GM12864 (cell line): ENCODE measurements at regions not wholly inside any gene's neighbourhood (a gene's known extent, or its start where the extent isn't known, plus 50 kb on each side); places are given as distances from the start of the nearest gene placed in this dataset.
"Not testable (repeated sequence)": the region's sequence is repeated elsewhere in the genome, so short reads cannot be mapped to it uniquely, and the experiment has no call there.

Experiments
- DNase-seq: peaks from one replicate; pipeline ENCODE4 v3.0.0-alpha.2; 2011; ENCODE audit warnings: low read depth
- H3K4me3 ChIP-seq: 2 replicates; pipeline ENCODE4 v1.5.1; 2011; ENCODE audit warnings: mild to moderate bottlenecking, low read depth, low read length, control low read depth
- TF ChIP-seq, protein P1 (sequence below): IDR thresholded peaks from 2 replicates; pipeline ENCODE4 v1.5.1; 2011; ENCODE audit warnings: low read depth, mild to moderate bottlenecking, moderate library complexity, low read length, control low read depth, inconsistent platforms; ENCODE audit errors: missing control alignments

DNA sequence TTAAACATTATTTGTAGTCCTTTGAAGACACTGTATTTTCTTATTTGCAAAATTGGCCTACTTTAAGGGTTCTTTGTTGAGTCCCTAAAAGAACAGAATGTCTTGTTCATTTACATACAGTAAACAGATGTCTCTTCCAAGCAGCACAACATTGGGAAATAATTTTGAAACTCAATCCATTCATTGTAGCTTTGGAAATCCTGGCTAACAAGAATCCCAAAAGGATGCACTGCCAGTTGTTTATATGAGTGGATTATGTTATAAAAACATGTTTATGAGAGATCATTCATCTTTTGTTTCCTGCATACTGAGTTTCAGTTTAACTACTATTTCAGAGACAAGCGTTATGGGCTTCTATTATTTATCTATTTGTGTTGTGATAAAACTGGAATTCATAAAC is 499.3 kb downstream of the PID1 start:
- TF ChIP-seq, protein P1, sequence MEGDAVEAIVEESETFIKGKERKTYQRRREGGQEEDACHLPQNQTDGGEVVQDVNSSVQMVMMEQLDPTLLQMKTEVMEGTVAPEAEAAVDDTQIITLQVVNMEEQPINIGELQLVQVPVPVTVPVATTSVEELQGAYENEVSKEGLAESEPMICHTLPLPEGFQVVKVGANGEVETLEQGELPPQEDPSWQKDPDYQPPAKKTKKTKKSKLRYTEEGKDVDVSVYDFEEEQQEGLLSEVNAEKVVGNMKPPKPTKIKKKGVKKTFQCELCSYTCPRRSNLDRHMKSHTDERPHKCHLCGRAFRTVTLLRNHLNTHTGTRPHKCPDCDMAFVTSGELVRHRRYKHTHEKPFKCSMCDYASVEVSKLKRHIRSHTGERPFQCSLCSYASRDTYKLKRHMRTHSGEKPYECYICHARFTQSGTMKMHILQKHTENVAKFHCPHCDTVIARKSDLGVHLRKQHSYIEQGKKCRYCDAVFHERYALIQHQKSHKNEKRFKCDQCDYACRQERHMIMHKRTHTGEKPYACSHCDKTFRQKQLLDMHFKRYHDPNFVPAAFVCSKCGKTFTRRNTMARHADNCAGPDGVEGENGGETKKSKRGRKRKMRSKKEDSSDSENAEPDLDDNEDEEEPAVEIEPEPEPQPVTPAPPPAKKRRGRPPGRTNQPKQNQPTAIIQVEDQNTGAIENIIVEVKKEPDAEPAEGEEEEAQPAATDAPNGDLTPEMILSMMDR, result no peak
- H3K4me3 ChIP-seq, result no peak overlapping the region
- DNase-seq, result no peak

DNA sequence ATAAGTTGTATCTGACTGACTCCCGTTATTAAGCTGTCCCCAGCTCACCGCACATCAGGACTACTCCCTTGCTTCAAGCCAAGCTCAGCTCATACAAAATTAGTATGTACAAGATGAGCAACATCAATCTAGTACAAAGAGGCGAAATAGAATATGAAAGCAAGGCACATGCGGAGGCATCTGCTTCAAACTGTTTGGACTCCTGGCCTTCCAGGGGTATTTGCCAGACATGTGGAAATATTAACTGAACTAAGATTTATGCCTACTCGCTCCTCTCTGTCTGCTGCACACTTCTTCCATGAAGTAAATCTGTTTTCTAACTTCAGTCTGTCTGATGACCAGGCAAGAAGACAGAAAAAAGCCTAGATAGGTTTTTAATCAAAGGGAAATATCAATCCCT is 499.8 kb downstream of the PID1 start:
- no peak for DNase-seq
- no peak overlapping the region for H3K4me3 ChIP-seq
- TF ChIP-seq, protein P1, result no peak

DNA sequence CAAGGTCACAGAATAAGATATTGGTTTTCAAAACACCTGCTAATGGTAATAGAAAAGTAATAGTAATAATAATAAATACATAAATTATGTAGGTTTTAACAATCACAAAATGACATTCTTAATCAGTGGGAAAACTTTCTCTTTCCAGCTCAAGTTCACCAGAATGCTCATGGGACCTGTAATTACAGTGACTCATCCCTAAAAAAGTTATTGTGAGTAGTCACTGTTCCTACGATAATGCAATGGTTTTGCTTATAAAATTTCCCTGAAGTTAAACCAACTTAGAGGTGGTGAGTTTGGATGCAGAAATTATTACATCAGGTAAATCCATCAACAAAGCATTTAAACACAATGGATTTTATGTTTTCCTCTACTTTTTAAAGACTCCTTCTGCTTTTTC is 502.3 kb downstream of the PID1 start:
- no peak for DNase-seq
- TF ChIP-seq, protein P1, result no peak
- no peak overlapping the region for H3K4me3 ChIP-seq

DNA sequence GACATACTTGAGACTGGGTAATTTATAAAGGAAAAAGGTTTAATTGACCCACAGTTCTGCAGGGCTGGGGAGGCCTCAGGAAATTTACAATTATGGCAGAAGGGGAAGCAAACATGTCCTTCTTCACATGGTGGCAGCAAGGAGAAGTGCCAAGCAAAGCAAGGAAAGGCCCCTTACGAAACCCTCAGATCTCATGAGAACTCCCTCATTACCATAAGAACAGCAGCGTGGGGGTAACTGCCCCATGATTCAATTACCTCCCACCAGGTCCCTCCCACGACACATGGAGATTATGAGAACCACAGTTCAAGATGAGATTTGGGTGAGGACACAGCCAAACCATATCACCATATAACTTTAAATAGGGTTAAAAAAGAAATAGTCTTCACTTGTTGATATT is 502.9 kb downstream of the PID1 start:
- H3K4me3 ChIP-seq, DNase-seq: not testable (repeated sequence)

DNA sequence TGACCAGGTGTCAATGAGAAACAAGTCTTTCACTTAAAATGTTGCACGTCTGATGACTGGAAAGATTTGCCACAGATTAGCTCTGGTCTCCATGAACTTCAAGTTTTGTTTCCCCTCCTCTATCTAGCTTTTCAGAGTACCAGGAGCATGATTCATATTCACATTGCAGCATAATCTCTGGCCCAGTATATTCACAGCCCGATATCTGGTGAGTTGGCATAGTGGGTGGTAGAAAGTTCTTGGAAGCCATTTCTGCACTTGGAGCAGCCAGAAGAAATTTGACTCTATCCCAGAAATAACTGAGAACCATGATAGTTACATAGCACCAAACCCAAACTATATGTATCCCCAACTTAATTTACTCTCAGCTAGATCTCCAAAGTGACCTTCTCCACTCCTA is 503.9 kb downstream of the PID1 start:
- TF ChIP-seq, protein P1, result no peak
- DNase-seq, result no peak

DNA sequence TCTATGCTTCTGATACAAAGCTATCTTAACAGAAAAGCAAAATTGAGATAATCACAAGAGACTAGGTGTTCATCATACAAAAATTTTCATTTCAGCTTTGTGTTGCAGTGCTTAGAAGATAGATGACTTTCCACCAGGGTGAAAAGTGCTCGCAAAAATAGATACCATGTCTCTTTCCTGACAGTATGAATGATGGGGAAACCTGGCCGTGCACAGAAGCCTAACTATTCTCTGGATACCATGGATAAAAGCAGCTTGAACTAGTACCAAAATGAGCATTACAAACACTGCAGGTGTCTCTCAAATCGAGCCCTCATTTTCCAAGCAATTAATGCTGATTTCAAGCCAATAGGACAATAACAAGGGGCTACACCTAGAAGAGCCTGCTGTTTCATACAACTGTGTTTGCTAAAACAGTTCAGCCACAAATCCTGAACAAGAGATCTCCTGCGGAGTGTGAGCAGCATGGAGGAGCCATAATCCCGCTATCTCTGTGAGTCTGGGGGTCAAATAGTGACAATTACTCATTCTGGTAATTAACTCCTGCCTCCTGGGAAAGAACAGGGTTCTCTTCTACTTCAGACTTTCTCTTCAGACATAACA is 507.6 kb downstream of the PID1 start:
- TF ChIP-seq, protein P1, result no peak
- H3K4me3 ChIP-seq, result no peak overlapping the region
- no peak for DNase-seq

More for the DNA sequence above, 503.9 kb downstream of the PID1 start:
- no peak overlapping the region for H3K4me3 ChIP-seq

DNA sequence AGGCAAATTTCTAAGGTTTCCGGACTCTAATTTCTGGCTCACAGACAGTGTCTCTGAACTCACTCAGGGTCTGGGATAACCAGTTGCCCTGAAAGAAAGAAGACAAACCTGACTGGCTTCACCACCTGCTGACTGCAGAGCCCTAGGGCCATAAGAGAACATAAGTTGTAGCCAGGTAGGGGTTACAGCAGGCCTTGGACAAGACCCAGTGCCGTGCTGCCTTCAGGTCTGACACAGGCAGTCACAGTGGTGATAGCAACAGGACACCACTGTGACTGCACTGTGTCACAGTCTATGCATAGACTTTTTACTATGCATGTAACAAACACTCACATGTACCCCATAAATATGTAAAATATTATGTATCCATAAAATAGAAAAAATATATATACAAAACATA is 508.5 kb downstream of the PID1 start:
- TF ChIP-seq, protein P1, result no peak
- no peak for DNase-seq
- no peak overlapping the region for H3K4me3 ChIP-seq

DNA sequence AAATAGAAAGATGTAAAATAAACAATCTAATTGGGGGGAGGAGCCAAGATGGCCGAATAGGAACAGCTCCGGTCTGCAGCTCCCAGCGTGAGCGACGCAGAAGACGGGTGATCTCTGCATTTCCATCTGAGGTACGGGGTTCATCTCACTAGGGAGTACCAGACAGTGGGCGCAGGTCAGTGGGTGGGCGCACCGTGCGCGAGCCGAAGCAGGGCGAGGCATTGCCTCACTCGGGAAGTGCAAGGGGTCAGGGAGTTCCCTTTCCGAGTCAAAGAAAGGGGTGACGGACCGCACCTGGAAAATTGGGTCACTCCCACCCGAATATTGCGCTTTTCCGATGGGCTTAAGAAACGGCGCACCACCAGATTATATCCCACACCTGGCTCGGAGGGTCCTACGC is 515.4 kb downstream of the PID1 start:
- H3K4me3 ChIP-seq, DNase-seq: not testable (repeated sequence)
